ENCODE measurements at regions not wholly inside any gene's neighbourhood (a gene's known extent, or its start where the extent isn't known, plus 50 kb on each side); places are given as distances from the start of the nearest gene placed in this dataset.

DNA sequence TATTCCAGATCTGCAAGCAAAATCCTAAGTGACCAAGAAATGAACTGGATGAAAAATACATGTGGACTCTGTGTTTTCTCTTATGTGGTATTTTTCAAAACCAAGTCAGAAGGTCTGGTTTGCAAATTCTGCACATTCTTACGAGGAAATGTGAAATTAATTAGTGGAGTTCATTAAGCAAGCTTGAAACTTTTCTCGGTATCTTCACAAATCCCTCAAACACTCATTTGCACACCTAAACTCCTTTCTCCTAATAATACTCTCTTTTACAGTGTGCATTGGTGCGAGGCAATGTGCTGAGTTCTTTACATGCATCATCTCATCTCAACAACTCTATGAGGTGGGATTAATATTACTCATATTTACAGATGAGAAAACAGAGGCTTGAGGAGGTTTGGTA is 82.1 kb downstream of the MTERF1 start:
- no peak for DNase-seq

DNA sequence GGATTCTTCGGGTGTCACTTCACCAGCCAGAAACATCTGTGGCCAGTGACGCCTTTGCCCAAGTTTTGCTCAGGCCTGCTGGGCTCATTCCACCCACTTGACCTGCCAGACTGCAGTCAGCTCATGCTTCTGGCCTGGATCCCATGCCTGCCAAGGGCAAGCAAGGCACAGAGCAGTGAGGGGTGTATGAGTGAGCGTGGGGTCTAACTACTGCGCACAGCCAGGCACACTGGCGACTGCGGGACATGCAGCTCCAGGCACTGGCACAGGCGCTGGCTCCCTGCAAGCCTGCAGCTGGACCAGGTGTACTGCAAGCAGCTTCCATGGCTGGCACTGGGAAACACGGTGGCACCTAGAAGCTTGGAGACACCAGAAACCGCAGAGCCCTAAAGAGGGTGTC is 80.1 kb downstream of the MTERF1 start:
- no peak for DNase-seq

DNA sequence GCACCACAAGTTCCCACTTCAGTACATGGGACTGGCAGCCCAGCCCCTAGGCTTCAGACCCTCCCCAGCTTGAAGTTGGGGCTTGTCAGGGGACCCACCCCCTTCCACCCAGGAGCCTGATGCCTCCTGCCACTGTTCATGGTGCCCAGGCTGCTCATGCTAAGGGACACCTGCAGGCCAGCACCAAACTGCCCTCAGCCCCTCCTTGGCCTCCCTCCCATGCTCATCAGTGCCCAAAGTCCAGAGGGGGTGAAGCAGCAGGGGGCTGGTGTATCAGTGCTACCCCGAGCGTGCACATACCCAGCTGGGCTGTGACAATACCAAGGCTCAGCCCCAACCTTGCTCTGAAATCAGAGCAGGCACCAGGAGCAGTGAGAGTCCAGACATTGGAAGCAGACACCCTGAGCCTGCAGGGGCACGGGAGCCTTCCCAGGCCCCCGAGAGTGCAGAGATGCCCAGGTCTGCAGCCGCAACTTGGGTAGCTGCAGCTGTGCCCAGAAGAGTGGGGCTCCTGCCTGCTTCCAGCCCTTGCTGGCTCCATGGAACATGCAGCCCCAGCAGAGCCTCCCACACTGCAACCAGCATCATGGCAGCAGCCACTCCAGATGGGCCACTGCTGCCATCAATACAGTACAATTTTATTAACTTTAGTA is 79.0 kb downstream of the MTERF1 start:
- DNase-seq, result no peak

DNA sequence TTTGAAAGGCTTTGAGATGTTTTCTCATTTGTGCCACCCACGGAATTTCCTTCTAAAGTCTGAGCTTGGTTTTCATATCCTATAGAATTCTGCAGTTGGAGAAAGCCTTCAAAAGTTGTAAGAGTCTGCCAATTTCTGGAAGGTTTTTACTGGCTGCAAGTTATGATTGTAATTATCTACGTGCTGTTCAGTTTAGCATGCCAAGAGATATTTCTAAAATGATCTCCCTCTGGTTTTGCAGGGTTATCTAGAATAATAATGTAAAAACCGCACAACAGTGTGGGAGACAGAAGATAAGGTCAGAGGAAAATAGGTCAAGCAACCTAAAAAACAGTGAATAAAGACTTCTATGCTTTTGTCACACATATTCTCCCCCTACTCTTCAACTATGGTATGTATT is 69.3 kb downstream of the MTERF1 start:
- DNase-seq, result no peak

DNA sequence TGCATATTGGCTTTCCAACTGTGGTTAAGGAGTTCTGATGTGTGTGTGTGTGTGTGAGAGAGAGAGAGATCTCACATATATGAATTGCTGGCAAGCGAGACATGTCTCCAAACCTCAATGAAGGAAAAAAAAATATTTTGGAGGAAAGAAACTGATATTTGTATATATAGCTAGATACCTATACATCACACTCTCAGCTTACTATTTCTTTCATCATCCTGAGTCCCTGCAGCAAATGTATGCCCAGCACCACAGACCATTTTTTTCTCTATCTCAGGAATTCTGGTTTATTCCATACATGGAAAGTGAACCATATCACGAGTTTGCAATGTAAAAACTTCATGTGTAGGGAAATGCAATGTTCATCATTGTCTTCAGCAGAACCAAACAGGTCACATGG is 68.9 kb downstream of the MTERF1 start:
- DNase-seq, result no peak

DNA sequence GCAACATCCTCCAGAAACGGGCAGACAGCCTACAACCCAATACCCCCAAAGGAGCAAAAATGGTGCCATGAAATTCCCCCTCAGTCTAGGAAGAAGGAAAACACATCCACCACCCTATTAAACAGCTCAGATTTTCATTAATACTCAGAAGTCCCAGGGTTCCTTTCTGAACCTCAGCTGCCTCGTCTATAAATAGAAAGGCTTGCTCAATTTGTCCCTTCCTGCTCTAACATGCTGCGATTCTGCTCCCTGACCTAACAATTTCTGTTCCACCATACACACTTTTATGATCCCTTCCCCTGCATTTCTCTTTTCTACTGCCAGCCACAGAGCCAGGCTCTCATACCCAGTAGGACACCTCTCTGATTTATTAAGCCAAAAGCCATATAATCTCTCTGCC is 68.1 kb downstream of the MTERF1 start:
- no peak for DNase-seq

DNA sequence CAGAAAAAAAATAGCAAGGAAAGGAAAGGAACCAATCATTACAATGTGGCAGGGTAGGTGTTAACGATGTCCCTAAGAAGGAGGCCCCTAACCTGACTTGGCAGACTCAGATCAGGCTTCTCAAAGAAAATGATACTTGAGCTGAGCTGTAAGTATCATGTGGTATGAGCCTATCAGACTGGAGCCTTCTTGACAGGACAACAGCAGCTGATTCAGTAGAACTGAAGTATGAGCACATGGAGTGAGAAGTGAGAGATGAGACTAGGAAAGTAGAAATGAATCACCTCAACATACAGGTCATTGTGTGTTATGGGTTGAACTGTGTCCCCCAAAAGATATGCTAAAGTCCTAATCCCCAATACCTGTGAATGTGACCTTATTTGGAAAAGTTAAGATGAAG is 66.3 kb downstream of the MTERF1 start:
- no peak for DNase-seq
